NCI-H526 (cell line): ENCODE measurements at regions not wholly inside any gene's neighbourhood (a gene's known extent, or its start where the extent isn't known, plus 50 kb on each side); places are given as distances from the start of the nearest gene placed in this dataset.
"Not testable (repeated sequence)": the region's sequence is repeated elsewhere in the genome, so short reads cannot be mapped to it uniquely, and the experiment has no call there.

Source experiments
- DNase-seq, 2 experiments: peaks; one replicate each; lab custom pipeline; 2025; lab: John Stamatoyannopoulos, UW

GRCh38 chr12:20044351-20044750 is 324.0 kb upstream of the PDE3A start:
- DNase-seq, result no peak

- no peak for DNase-seq
These were observed 323.5 kb upstream of the PDE3A start for GRCh38 chr12:20044846-20045245.

- DNase-seq, result no peak
These were observed 320.4 kb upstream of the PDE3A start for GRCh38 chr12:20047901-20048300.

- DNase-seq, result no peak
These were observed 318.1 kb upstream of the PDE3A start for GRCh38 chr12:20050221-20050620.

GRCh38 chr12:20053782-20054181 is 314.6 kb upstream of the PDE3A start:
- DNase-seq, result no peak

- no peak for DNase-seq
These were observed 312.5 kb upstream of the PDE3A start for GRCh38 chr12:20055856-20056255.

GRCh38 chr12:20057398-20057797 is 310.9 kb upstream of the PDE3A start:
- no peak for DNase-seq

- no peak for DNase-seq
These were observed 305.2 kb upstream of the PDE3A start for GRCh38 chr12:20063116-20063515.

GRCh38 chr12:20077618-20078017 is 290.7 kb upstream of the PDE3A start:
- no peak for DNase-seq

- no peak for DNase-seq
These were observed 279.3 kb upstream of the PDE3A start for GRCh38 chr12:20089077-20089476.

- DNase-seq, result not testable (repeated sequence)
These were observed 275.0 kb upstream of the PDE3A start for GRCh38 chr12:20093190-20093810.

GRCh38 chr12:20096430-20096829 is 271.9 kb upstream of the PDE3A start:
- DNase-seq, result no peak

- no peak for DNase-seq
These were observed 270.7 kb upstream of the PDE3A start for GRCh38 chr12:20097626-20098025.

GRCh38 chr12:20099395-20100183 is 268.7 kb upstream of the PDE3A start:
- DNase-seq, result no peak

- no peak for DNase-seq
These were observed 267.3 kb upstream of the PDE3A start for GRCh38 chr12:20101046-20101445.

- no peak for DNase-seq
These were observed 262.4 kb upstream of the PDE3A start for GRCh38 chr12:20105943-20106342.

GRCh38 chr12:20109676-20110075 is 258.7 kb upstream of the PDE3A start:
- DNase-seq, result no peak

- not testable (repeated sequence) for DNase-seq
These were observed 253.0 kb upstream of the PDE3A start for GRCh38 chr12:20115371-20115770.

- no peak for DNase-seq
These were observed 248.5 kb upstream of the PDE3A start for GRCh38 chr12:20119596-20120402.

GRCh38 chr12:20120403-20120725 is 248.0 kb upstream of the PDE3A start:
- no peak for DNase-seq

GRCh38 chr12:20122274-20122673 is 246.1 kb upstream of the PDE3A start:
- DNase-seq, result no peak

- DNase-seq, result no peak
These were observed 244.9 kb upstream of the PDE3A start for GRCh38 chr12:20123465-20123864.

GRCh38 chr12:20125276-20125798 is 243.0 kb upstream of the PDE3A start:
- no peak for DNase-seq
